ENCODE measurements at regions not wholly inside any gene's neighbourhood (a gene's known extent, or its start where the extent isn't known, plus 50 kb on each side); places are given as distances from the start of the nearest gene placed in this dataset.

DNA sequence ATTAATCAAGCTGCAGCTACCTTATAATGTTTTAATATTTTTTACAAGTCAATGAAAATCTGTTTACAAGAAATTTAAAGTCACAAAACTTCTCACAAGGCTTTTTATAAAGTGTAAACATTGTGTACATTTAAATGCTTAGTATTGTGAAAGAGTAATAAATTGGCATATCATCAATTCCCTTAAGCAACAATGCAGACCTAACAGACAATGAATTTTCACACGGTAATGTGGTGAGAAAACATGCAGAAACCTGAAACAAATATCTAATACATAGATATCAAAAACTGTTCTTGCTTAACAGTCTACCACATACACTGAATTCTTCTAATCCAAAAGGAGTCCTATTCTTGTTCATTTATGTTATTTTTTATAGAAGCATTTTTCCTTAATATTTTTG, 220.7 kb downstream of the CRPPA start:
- ATAC-seq, result no peak
- H4K20me1 ChIP-seq (replicated peaks; ENCODE audit: insufficient read depth), result no peaks in the 10 kb centered on the region

More for the DNA sequence above, 220.7 kb downstream of the CRPPA start:
- H3K27me3 Mint-ChIP-seq (ENCODE audit: insufficient read depth, low read depth, poor library complexity), result no peaks in the 10 kb centered on the region
- peaks cover 16% of the 10 kb centered on the region for H3K4me1 Mint-ChIP-seq
- Histone ChIP-seq H3K4me3 (no peak overlapping the region), H3K4me2 (no peak overlapping the region), H3K79me2 (replicated peaks; ENCODE audit: insufficient read depth) (no peaks in the 10 kb centered on the region), H2AFZ (no peak overlapping the region), H3K9me2 (ENCODE audit: insufficient read depth) (0 out of 2 replicates have a peak, but pooled peaks cover 2% of the 10 kb centered on the region), H3K27ac (ENCODE audit: low read depth) (no peak overlapping the region), H3K27me3 (ENCODE audit: insufficient read depth) (no peaks in the 10 kb centered on the region), H3K36me3 (ENCODE audit: insufficient read depth) (peaks cover 8% of the 10 kb centered on the region; the same call in 1 of the 2 replicates), H3K4me1 (ENCODE audit: insufficient read depth) (peaks cover 8% of the 10 kb centered on the region; the same call in 1 of the 2 replicates), H3F3A (replicated peaks; ENCODE audit: low read depth) (no peaks in the 10 kb centered on the region)
- no peak overlapping the region for H3K4me3 Mint-ChIP-seq
- H3K36me3 Mint-ChIP-seq (ENCODE audit: low read depth), result peaks cover 7% of the 10 kb centered on the region; the same call in 2 of the 3 replicates
- H3K27ac Mint-ChIP-seq, result no peak overlapping the region
- TF ChIP-seq POLR2AphosphoS5 (IDR thresholded peaks at IDR 0.05; ENCODE audit: low read depth) (no peak), EZH2phosphoT487 (IDR thresholded peaks at IDR 0.05; ENCODE audit: unreplicated experiment) (no peak), STAT1 (IDR thresholded peaks at IDR 0.05; ENCODE audit: unreplicated experiment) (no peak), JUNB (IDR thresholded peaks at IDR 0.05; ENCODE audit: unreplicated experiment) (no peak), ZNF331 (CRISPR knock-in tag; IDR thresholded peaks at IDR 0.05; ENCODE audit: low read depth) (no peak), NANOG (IDR thresholded peaks at IDR 0.05; ENCODE audit: borderline replicate concordance) (no peak), EZH2 (IDR thresholded peaks at IDR 0.05; ENCODE audit: low read depth, unreplicated experiment) (no peak), ZNF114 (CRISPR knock-in tag; IDR thresholded peaks at IDR 0.05) (no peak), CREB1 (CRISPR knock-in tag; IDR thresholded peaks at IDR 0.05; ENCODE audit: low read depth) (no peak)
- TF ChIP-seq, protein P1, sequence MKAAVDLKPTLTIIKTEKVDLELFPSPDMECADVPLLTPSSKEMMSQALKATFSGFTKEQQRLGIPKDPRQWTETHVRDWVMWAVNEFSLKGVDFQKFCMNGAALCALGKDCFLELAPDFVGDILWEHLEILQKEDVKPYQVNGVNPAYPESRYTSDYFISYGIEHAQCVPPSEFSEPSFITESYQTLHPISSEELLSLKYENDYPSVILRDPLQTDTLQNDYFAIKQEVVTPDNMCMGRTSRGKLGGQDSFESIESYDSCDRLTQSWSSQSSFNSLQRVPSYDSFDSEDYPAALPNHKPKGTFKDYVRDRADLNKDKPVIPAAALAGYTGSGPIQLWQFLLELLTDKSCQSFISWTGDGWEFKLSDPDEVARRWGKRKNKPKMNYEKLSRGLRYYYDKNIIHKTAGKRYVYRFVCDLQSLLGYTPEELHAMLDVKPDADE (IDR thresholded peaks at IDR 0.05), result no peak
- TF ChIP-seq, protein P2, sequence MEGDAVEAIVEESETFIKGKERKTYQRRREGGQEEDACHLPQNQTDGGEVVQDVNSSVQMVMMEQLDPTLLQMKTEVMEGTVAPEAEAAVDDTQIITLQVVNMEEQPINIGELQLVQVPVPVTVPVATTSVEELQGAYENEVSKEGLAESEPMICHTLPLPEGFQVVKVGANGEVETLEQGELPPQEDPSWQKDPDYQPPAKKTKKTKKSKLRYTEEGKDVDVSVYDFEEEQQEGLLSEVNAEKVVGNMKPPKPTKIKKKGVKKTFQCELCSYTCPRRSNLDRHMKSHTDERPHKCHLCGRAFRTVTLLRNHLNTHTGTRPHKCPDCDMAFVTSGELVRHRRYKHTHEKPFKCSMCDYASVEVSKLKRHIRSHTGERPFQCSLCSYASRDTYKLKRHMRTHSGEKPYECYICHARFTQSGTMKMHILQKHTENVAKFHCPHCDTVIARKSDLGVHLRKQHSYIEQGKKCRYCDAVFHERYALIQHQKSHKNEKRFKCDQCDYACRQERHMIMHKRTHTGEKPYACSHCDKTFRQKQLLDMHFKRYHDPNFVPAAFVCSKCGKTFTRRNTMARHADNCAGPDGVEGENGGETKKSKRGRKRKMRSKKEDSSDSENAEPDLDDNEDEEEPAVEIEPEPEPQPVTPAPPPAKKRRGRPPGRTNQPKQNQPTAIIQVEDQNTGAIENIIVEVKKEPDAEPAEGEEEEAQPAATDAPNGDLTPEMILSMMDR (conservative IDR thresholded peaks at IDR 0.05; ENCODE audit: low read depth in 2 of 2), result no peak
- TF ChIP-seq, protein P3, sequence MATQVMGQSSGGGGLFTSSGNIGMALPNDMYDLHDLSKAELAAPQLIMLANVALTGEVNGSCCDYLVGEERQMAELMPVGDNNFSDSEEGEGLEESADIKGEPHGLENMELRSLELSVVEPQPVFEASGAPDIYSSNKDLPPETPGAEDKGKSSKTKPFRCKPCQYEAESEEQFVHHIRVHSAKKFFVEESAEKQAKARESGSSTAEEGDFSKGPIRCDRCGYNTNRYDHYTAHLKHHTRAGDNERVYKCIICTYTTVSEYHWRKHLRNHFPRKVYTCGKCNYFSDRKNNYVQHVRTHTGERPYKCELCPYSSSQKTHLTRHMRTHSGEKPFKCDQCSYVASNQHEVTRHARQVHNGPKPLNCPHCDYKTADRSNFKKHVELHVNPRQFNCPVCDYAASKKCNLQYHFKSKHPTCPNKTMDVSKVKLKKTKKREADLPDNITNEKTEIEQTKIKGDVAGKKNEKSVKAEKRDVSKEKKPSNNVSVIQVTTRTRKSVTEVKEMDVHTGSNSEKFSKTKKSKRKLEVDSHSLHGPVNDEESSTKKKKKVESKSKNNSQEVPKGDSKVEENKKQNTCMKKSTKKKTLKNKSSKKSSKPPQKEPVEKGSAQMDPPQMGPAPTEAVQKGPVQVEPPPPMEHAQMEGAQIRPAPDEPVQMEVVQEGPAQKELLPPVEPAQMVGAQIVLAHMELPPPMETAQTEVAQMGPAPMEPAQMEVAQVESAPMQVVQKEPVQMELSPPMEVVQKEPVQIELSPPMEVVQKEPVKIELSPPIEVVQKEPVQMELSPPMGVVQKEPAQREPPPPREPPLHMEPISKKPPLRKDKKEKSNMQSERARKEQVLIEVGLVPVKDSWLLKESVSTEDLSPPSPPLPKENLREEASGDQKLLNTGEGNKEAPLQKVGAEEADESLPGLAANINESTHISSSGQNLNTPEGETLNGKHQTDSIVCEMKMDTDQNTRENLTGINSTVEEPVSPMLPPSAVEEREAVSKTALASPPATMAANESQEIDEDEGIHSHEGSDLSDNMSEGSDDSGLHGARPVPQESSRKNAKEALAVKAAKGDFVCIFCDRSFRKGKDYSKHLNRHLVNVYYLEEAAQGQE (IDR thresholded peaks at IDR 0.05; ENCODE audit: unreplicated experiment), result no peak
- TF ChIP-seq, protein P4, sequence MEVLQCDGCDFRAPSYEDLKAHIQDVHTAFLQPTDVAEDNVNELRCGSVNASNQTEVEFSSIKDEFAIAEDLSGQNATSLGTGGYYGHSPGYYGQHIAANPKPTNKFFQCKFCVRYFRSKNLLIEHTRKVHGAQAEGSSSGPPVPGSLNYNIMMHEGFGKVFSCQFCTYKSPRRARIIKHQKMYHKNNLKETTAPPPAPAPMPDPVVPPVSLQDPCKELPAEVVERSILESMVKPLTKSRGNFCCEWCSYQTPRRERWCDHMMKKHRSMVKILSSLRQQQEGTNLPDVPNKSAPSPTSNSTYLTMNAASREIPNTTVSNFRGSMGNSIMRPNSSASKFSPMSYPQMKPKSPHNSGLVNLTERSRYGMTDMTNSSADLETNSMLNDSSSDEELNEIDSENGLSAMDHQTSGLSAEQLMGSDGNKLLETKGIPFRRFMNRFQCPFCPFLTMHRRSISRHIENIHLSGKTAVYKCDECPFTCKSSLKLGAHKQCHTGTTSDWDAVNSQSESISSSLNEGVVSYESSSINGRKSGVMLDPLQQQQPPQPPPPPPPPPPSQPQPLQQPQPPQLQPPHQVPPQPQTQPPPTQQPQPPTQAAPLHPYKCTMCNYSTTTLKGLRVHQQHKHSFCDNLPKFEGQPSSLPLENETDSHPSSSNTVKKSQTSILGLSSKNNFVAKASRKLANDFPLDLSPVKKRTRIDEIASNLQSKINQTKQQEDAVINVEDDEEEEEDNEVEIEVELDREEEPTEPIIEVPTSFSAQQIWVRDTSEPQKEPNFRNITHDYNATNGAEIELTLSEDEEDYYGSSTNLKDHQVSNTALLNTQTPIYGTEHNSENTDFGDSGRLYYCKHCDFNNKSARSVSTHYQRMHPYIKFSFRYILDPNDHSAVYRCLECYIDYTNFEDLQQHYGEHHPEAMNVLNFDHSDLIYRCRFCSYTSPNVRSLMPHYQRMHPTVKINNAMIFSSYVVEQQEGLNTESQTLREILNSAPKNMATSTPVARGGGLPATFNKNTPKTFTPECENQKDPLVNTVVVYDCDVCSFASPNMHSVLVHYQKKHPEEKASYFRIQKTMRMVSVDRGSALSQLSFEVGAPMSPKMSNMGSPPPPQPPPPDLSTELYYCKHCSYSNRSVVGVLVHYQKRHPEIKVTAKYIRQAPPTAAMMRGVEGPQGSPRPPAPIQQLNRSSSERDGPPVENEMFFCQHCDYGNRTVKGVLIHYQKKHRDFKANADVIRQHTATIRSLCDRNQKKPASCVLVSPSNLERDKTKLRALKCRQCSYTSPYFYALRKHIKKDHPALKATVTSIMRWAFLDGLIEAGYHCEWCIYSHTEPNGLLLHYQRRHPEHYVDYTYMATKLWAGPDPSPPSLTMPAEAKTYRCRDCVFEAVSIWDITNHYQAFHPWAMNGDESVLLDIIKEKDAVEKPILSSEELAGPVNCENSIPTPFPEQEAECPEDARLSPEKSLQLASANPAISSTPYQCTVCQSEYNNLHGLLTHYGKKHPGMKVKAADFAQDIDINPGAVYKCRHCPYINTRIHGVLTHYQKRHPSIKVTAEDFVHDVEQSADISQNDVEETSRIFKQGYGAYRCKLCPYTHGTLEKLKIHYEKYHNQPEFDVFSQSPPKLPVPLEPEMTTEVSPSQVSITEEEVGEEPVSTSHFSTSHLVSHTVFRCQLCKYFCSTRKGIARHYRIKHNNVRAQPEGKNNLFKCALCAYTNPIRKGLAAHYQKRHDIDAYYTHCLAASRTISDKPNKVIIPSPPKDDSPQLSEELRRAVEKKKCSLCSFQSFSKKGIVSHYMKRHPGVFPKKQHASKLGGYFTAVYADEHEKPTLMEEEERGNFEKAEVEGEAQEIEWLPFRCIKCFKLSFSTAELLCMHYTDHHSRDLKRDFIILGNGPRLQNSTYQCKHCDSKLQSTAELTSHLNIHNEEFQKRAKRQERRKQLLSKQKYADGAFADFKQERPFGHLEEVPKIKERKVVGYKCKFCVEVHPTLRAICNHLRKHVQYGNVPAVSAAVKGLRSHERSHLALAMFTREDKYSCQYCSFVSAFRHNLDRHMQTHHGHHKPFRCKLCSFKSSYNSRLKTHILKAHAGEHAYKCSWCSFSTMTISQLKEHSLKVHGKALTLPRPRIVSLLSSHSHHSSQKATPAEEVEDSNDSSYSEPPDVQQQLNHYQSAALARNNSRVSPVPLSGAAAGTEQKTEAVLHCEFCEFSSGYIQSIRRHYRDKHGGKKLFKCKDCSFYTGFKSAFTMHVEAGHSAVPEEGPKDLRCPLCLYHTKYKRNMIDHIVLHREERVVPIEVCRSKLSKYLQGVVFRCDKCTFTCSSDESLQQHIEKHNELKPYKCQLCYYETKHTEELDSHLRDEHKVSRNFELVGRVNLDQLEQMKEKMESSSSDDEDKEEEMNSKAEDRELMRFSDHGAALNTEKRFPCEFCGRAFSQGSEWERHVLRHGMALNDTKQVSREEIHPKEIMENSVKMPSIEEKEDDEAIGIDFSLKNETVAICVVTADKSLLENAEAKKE (CRISPR knock-in tag; IDR thresholded peaks at IDR 0.05), result no peak
- H3K9me3 Mint-ChIP-seq, result peaks cover 9% of the 10 kb centered on the region; the same call in 1 of the 3 replicates
- no peak for DNase-seq (ENCODE audit: low spot score)

Data from GM23338 (cell line).